DMS153 treated with DMSO at 0.1 percent for 48 hours (cell line): ENCODE measurements at regions not wholly inside any gene's neighbourhood (a gene's known extent, or its start where the extent isn't known, plus 50 kb on each side); places are given as distances from the start of the nearest gene placed in this dataset.
A peak's percentile ranks its signal among the peaks of the same experiment; 100 is the strongest.

Experiments used
- DNase-seq: peaks from one replicate; lab custom pipeline; 2025; ENCODE audit not compliant: unreplicated experiment; lab: John Stamatoyannopoulos, UW

DNA sequence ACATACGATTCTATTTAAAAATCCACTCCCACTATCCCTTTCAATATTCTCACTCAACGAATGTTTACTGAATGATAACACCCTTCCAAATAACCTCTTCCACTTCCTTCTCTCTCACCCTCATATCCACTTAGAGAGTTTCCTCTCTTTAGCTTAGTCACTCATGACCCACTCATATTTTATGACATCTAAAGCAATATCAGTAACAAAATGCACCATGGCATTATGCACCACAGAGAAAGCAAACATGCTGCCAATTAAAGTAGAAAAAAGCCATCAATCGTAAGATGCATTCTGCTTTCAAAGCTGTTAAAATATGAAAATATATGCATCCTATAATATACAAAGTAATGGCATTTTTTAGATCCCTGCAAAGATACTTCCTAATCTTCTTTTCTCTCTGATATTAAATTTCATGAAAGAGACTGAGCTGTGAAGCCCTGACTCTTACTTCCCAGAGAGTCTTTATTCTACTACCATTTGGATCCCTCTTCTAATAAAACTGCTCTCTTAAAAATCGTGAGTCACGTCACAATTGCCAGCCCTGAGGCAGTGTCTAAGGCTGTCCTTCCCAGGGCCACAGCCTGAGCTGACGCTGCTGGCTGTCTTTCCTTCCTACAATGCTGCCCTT is 283.0 kb upstream of the KLF6 start:
- DNase-seq = peak; percentile 21

GRCh38 chr10:4067531-4067930 is 282.5 kb upstream of the KLF6 start:
- DNase-seq = no peak

GRCh38 chr10:4066581-4067390 is 281.8 kb upstream of the KLF6 start:
- DNase-seq = no peak

DNA sequence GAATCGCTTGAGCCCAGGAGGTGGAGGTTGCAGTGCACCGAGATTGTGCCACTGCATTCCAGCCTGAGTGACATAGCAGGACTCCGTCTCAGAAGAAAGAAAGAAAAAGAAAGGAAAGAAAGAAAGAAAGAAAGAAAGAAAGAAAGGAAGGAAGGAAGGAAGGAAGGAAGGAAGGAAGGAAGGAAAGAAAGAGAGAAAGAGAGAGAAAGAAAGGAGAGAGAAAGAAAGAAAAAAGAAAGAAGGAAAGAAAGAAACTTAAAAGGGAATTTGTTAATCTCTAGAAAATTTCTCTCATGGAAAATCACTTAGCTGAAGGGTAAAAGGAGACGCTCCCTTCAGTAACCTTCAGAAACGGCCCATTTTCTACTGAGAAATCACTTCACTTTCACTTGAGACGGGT is 279.5 kb upstream of the KLF6 start:
- no peak for DNase-seq

DNA sequence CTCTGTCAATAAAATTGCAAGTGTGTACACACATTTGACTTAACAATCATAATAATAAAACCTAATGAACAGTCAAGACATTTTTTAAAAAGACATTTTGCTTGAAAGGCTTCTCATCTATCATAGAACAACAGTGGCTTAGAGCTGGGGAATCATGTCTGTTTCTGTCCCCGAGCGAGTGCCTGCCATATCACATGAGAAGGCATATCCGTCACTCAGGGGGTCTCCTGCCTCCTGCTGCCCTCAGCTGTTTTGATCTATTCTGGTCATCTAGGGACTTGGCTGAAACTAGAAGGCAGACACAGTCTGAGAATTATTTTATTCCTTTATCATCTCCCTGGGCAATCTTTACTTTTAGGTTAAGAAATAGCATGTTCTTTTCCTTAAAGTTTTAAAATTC is 278.7 kb upstream of the KLF6 start:
- DNase-seq = no peak

- no peak for DNase-seq
Measured at GRCh38 chr10:4062751-4063150, 277.7 kb upstream of the KLF6 start.

- DNase-seq = no peak
Measured at GRCh38 chr10:4062072-4062471, 277.1 kb upstream of the KLF6 start.

GRCh38 chr10:4061441-4061951 is 276.5 kb upstream of the KLF6 start:
- DNase-seq = no peak

DNA sequence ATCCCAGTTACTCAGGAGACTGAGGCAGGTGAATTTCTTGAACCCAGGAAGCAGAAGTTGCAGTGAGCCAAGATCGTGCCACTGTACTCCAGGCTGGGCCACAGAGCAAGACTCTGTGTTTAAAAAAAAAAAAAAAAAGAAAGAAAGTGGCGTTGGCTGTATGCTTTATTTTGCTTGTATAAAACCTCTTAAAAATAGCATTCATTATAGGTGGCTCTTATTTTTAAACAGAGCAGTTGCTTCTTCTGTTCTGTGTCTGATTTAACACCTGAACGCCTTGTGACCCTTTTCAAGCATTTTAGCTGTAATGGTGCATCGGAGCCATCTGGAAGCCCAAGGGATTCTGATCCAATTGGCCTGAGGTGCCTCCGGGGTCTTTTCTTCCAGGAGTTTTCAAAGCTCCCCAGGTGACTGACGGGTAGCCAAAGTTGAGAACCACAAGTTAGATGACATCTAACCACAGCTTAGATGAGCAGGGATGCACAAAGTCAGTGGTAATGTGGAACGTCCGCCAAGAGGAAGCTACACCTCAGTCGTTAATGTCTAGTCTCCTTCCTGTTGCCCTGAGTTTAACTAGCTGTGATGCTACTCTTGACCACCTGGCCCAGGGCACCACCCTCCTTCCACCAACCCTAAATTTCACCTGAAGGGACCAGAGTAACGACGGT is 274.6 kb upstream of the KLF6 start:
- DNase-seq = no peak

- DNase-seq = no peak
Measured at GRCh38 chr10:4058514-4059029, 273.6 kb upstream of the KLF6 start.

DNA sequence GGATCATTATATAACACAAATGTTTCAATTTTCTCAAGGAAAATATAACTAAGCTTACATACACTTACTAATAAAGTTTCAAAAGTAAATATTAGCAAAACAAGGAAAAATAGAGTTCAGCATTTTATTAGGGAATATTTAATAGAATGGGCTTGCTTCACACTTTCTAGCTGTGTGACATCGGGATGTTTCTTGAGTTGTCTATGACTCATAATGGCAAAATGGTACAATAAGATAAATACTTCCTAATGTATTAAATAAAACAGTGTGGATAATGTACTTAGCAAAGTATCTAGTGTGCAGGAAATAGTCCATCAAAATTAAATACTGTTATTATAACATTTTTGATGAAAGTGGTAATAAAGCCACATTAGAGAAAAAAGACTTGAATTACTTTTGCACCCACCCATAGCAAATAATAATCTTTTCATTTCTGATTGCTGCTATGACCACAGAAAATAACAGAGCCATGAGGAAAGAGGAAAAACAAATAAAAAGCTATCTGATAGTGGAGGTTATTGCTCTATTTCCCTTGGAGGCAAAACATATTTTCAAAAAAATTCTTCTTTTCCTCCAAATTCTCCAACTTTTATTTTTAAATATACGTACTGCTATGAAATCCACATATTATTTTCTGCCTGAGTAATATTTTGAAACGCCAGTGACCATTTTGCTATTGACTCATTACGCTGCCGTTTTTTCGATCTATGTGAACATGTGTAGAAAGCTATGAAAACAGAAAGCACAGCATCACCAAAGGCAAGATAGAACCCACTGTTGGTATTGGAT is 272.9 kb upstream of the KLF6 start:
- DNase-seq = no peak

GRCh38 chr10:4057021-4057420 is 272.0 kb upstream of the KLF6 start:
- no peak for DNase-seq

GRCh38 chr10:4054656-4055435 is 269.8 kb upstream of the KLF6 start:
- no peak for DNase-seq

DNA sequence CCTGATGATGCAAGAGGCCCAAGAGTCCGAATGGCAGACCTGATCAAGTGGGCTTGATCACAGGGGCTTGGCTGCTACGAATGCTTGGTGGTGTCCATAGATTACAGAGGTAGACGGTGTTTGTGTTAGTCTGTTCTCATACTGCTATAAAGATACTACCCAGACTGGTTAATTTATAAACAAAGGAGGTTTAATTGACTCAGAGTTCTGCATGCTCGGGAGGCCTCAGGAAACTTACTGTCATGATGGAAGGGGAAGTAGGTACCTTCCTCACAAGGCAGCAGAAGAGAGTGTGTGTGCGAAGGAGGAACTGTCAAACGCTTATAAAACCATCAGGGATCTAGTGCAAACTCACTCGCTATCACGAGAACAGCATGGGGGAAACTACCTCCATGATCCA is 268.9 kb upstream of the KLF6 start:
- no peak for DNase-seq

- no peak for DNase-seq
Measured at GRCh38 chr10:4051641-4052151, 266.7 kb upstream of the KLF6 start.

DNA sequence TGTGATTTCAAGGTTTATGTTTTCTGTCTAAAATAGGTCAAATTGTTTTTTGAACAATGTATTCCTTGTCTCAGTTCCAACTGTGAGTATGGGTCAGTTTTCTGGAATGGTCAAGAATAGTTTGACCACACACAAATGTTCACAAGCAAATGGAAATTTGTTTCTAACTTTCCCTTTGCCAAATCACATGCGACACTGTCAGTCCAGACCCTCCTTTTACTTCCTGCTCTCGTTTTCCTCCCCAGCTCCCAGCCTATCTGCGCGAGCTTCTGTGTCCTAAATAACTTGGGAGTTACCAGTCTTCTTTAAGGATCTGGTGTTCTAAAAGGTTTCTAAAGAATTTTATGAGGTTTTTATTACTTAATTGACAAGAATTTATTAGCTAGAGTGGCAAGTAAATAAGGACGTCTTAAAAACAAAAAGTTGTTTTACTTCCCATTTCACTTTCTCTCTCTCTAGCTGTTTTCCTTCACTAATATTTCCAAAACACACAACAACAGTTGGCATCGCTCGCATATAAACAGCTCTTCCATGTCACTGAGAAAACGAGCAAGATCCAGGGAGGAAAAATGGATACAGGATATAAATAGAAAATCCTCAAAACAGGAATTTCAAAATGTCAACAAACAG is 266.1 kb upstream of the KLF6 start:
- DNase-seq = no peak

GRCh38 chr10:4050061-4050460 is 265.1 kb upstream of the KLF6 start:
- no peak for DNase-seq

- DNase-seq = no peak
Measured at GRCh38 chr10:4049348-4049747, 264.3 kb upstream of the KLF6 start.

DNA sequence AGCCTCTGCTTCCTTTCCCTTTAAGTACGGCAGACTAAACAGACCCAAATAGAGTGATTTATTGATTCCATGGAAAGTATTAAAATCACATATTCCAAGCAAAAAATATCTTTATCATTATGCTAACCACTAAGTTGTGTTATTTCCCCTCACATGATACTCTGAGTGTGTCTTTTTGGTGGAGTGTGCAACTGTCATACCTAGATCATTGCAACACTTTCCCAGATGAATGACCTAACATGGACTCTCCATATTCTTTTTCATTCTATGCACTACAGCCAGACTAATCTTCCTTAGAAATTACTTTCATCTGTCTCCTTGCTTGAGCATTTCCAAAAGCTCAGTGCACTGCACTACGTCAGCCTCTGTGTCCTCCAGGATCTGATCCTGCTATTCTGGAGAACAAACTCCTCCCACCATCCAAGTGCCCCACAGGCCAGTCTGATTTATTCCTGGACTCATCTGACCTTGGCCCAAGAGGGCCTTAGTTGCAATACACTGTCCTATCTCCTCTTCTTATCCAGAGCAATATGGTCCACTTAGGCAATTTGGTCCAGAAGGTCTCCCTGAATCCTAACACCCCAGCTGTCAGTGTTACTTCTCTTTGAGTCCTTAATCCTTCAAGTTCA is 263.3 kb upstream of the KLF6 start:
- no peak for DNase-seq
